ENCODE measurements at regions not wholly inside any gene's neighbourhood (a gene's known extent, or its start where the extent isn't known, plus 50 kb on each side); places are given as distances from the start of the nearest gene placed in this dataset.

DNA sequence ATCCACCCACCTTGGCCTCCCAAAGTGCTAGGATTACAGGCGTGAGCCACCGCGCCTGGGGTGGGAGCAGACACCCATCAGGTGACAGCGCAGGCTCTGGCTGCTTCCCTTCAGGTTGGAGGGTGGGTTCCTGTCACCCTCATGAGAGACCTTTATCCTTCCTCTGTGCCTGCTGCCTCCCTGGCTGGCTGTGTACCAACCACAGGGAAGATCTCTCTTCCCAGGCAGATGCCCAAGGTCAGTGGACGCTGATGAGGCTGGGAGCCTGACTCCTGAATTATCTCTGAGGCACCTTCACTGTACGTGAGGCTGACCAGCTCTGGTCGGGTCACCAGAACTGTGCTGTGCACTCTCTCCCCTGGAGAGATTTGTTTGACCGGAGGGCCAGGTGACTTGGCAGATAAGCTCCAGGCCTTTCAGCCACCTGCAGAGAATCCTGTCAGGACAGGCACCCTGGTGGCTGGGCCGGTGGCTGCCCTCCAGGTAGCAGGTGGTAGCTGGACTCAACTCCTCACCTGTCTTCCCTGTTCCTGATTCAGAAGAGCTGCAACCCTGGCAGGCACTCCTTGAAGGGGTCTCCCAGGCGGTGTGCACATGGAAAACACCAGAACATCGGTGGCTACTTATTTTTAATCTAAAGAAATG, 251.9 kb downstream of the GLRX3 start:
- no peaks in the 10 kb centered on the region for H3K4me1 ChIP-seq (ENCODE audit: insufficient read depth, low read length, poor library complexity, severe bottlenecking)
- H3K36me3 ChIP-seq (ENCODE audit: insufficient read depth, low read length) = no peaks in the 10 kb centered on the region
- H3K4me3 ChIP-seq (ENCODE audit: low read length, poor library complexity, severe bottlenecking) = no peak overlapping the region
- no peaks in the 10 kb centered on the region for H3K9me2 ChIP-seq (replicated peaks; ENCODE audit: low read depth, low read length)
- H4K20me1 ChIP-seq (ENCODE audit: insufficient read depth, low read length, poor library complexity, severe bottlenecking) = no peaks in the 10 kb centered on the region
- peaks cover 8% of the 10 kb centered on the region; the same call in 1 of the 2 replicates for H3K9me3 ChIP-seq (ENCODE audit: insufficient read depth, low read depth, low read length)
- H3F3A ChIP-seq (ENCODE audit: low read depth) = no peaks in the 10 kb centered on the region
- no peaks in the 10 kb centered on the region for H3K27me3 ChIP-seq (ENCODE audit: insufficient read depth, low read length, poor library complexity, severe bottlenecking)
- no peak overlapping the region for H2AFZ ChIP-seq (ENCODE audit: low read length)
- H3K4me2 ChIP-seq (ENCODE audit: low read depth, low read length, poor library complexity, severe bottlenecking) = no peak overlapping the region
- no peak overlapping the region for H3K9ac ChIP-seq (ENCODE audit: low read depth, low read length, poor library complexity, severe bottlenecking)
- no peaks in the 10 kb centered on the region for H3K79me2 ChIP-seq (ENCODE audit: insufficient read depth, low read length)
- TF ChIP-seq EZH2phosphoT487 (IDR thresholded peaks at IDR 0.05; ENCODE audit: borderline replicate concordance) = no peak
- TF ChIP-seq, protein P1, sequence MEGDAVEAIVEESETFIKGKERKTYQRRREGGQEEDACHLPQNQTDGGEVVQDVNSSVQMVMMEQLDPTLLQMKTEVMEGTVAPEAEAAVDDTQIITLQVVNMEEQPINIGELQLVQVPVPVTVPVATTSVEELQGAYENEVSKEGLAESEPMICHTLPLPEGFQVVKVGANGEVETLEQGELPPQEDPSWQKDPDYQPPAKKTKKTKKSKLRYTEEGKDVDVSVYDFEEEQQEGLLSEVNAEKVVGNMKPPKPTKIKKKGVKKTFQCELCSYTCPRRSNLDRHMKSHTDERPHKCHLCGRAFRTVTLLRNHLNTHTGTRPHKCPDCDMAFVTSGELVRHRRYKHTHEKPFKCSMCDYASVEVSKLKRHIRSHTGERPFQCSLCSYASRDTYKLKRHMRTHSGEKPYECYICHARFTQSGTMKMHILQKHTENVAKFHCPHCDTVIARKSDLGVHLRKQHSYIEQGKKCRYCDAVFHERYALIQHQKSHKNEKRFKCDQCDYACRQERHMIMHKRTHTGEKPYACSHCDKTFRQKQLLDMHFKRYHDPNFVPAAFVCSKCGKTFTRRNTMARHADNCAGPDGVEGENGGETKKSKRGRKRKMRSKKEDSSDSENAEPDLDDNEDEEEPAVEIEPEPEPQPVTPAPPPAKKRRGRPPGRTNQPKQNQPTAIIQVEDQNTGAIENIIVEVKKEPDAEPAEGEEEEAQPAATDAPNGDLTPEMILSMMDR (conservative IDR thresholded peaks at IDR 0.05; ENCODE audit: low read length) = no peak

DNA sequence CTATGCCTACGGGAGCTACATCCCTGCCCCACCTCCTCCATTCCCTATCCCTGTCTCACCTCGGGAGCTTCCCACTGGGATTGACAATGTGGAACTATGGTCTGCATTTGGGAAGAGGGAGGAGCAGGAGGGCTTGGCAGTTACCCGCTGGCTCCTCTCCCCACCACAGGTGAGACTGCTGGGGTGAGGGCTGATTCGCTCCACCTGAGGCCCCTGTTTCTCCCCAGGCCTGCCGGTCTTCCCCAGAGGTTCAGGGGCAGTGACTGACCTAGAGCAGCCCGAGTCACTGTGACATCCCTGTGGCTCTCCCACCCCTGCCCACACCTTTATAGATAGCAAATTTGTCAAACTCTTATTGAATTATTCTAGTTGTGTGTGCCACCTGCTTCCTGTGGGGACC, 252.6 kb downstream of the GLRX3 start:
- Histone ChIP-seq H3K9me2 (replicated peaks; ENCODE audit: low read depth, low read length) (no peaks in the 10 kb centered on the region), H3F3A (ENCODE audit: low read depth) (no peaks in the 10 kb centered on the region), H3K4me2 (ENCODE audit: low read depth, low read length, poor library complexity, severe bottlenecking) (no peak overlapping the region), H2AFZ (ENCODE audit: low read length) (no peak overlapping the region), H3K9ac (ENCODE audit: low read depth, low read length, poor library complexity, severe bottlenecking) (no peak overlapping the region), H3K36me3 (ENCODE audit: insufficient read depth, low read length) (no peaks in the 10 kb centered on the region), H3K4me1 (ENCODE audit: insufficient read depth, low read length, poor library complexity, severe bottlenecking) (no peaks in the 10 kb centered on the region), H3K79me2 (ENCODE audit: insufficient read depth, low read length) (no peaks in the 10 kb centered on the region), H3K9me3 (ENCODE audit: insufficient read depth, low read depth, low read length) (peaks cover 8% of the 10 kb centered on the region; the same call in 1 of the 2 replicates), H3K27me3 (ENCODE audit: insufficient read depth, low read length, poor library complexity, severe bottlenecking) (no peaks in the 10 kb centered on the region), H4K20me1 (ENCODE audit: insufficient read depth, low read length, poor library complexity, severe bottlenecking) (no peaks in the 10 kb centered on the region), H3K4me3 (ENCODE audit: low read length, poor library complexity, severe bottlenecking) (no peak overlapping the region)
- TF ChIP-seq, protein P1 (conservative IDR thresholded peaks at IDR 0.05; ENCODE audit: low read length) = no peak
- TF ChIP-seq EZH2phosphoT487 (IDR thresholded peaks at IDR 0.05; ENCODE audit: borderline replicate concordance) = no peak

DNA sequence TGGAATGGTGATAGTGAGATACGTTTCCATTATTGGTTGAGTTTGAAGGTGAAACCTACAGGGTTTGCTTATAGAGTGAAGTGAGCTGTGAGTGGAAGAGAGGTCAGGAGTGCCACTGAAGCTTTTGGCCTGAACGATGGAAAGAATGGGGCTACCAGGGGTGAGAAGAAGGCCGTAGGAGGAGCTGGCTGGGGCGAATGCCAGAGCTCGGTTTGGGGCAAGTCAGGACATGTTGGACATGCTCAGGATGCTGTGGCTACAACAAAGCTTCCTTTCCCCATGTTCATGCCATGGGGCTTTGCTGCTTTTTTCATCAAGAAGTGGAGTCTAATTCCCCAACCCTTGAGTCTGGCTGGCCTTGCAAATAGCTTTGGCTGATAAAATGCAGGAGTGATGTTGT, 253.7 kb downstream of the GLRX3 start:
- Histone ChIP-seq H3F3A (ENCODE audit: low read depth) (no peaks in the 10 kb centered on the region), H3K4me2 (ENCODE audit: low read depth, low read length, poor library complexity, severe bottlenecking) (no peak overlapping the region), H3K9me2 (replicated peaks; ENCODE audit: low read depth, low read length) (no peaks in the 10 kb centered on the region), H3K4me1 (ENCODE audit: insufficient read depth, low read length, poor library complexity, severe bottlenecking) (no peaks in the 10 kb centered on the region), H2AFZ (ENCODE audit: low read length) (no peak overlapping the region), H3K4me3 (ENCODE audit: low read length, poor library complexity, severe bottlenecking) (no peak overlapping the region), H4K20me1 (ENCODE audit: insufficient read depth, low read length, poor library complexity, severe bottlenecking) (no peaks in the 10 kb centered on the region), H3K79me2 (ENCODE audit: insufficient read depth, low read length) (no peaks in the 10 kb centered on the region), H3K36me3 (ENCODE audit: insufficient read depth, low read length) (no peaks in the 10 kb centered on the region), H3K9me3 (ENCODE audit: insufficient read depth, low read depth, low read length) (peaks cover 8% of the 10 kb centered on the region; the same call in 1 of the 2 replicates), H3K27me3 (ENCODE audit: insufficient read depth, low read length, poor library complexity, severe bottlenecking) (no peaks in the 10 kb centered on the region), H3K9ac (ENCODE audit: low read depth, low read length, poor library complexity, severe bottlenecking) (no peak overlapping the region)
- TF ChIP-seq, protein P1 (conservative IDR thresholded peaks at IDR 0.05; ENCODE audit: low read length) = no peak
- TF ChIP-seq EZH2phosphoT487 (IDR thresholded peaks at IDR 0.05; ENCODE audit: borderline replicate concordance) = no peak
